ENCODE measurements at regions not wholly inside any gene's neighbourhood (a gene's known extent, or its start where the extent isn't known, plus 50 kb on each side); places are given as distances from the start of the nearest gene placed in this dataset.

- no peaks in the 10 kb centered on the region for H3K36me3 ChIP-seq (ENCODE audit: control insufficient read depth, insufficient read depth, low read length)
- no peak overlapping the region for H3K4me3 ChIP-seq (ENCODE audit: low read depth in 2 of 2, low read length in 2 of 2)
- no peak for DNase-seq (ENCODE audit: low read depth, low spot score)
- ChIA-PET CTCF (no interaction called here), POLR2A (no interaction called here)
- intact Hi-C loops (cut with micrococcal nuclease; ENCODE audit: unreplicated experiment): no loop called here
- H3K4me1 ChIP-seq (ENCODE audit: control insufficient read depth, insufficient read depth, low read length): no peaks in the 10 kb centered on the region
- H3K27ac ChIP-seq (ENCODE audit: low read length): no peak overlapping the region
- TF ChIP-seq CTCF (IDR thresholded peaks at IDR 0.05): no peak
- no peak for TF ChIP-seq POLR2AphosphoS5 (IDR thresholded peaks at IDR 0.05; ENCODE audit: low read depth, low read length)
- H3K9me3 ChIP-seq (ENCODE audit: control insufficient read depth, insufficient read depth, low read depth, low read length): no peaks in the 10 kb centered on the region
- H3K27me3 ChIP-seq (ENCODE audit: control insufficient read depth, insufficient read depth, low read length): no peaks in the 10 kb centered on the region
- in situ Hi-C loops (cut with HindIII; ENCODE audit: low pct_unique_long_range_greater_than_20kb, low sequenced_read_pairs): no loop called here
- no peak for ATAC-seq
- no TSS peak for BruUV-seq (replicated peaks)
Measured at GRCh38 chr5:125776656-125777139, 646.5 kb upstream of the GRAMD2B start.

GRCh38 chr5:125778791-125779190, 644.4 kb upstream of the GRAMD2B start:
- POLR2A ChIA-PET: no interaction called here
- H3K4me3 ChIP-seq (ENCODE audit: low read depth in 2 of 2, low read length in 2 of 2): no peak overlapping the region
- no peaks in the 10 kb centered on the region for H3K36me3 ChIP-seq (ENCODE audit: control insufficient read depth, insufficient read depth, low read length)
- no peak overlapping the region for H3K27ac ChIP-seq (ENCODE audit: low read length)
- no peaks in the 10 kb centered on the region for H3K4me1 ChIP-seq (ENCODE audit: control insufficient read depth, insufficient read depth, low read length)
- TF ChIP-seq POLR2AphosphoS5 (IDR thresholded peaks at IDR 0.05; ENCODE audit: low read depth, low read length) (no peak), CTCF (IDR thresholded peaks at IDR 0.05) (no peak), SIN3A (IDR thresholded peaks at IDR 0.05; ENCODE audit: borderline replicate concordance, insufficient read depth, low read depth, low read length) (no peak), REST (IDR thresholded peaks at IDR 0.05; ENCODE audit: insufficient read depth in 1 of 2, low read depth in 2 of 2, low read length in 1 of 2) (no peak), TCF7L2 (IDR thresholded peaks at IDR 0.05; ENCODE audit: low read depth, low read length) (no peak)
- H3K9me3 ChIP-seq (ENCODE audit: control insufficient read depth, insufficient read depth, low read depth, low read length): no peaks in the 10 kb centered on the region
- DNase-seq (ENCODE audit: low read depth, low spot score) (no peak), ATAC-seq (no peak)
- no TSS peak for BruUV-seq (replicated peaks)
- in situ Hi-C loops (cut with HindIII; ENCODE audit: low pct_unique_long_range_greater_than_20kb, low sequenced_read_pairs): no loop called here
- CTCF ChIA-PET: no interaction called here
- intact Hi-C loops (cut with micrococcal nuclease; ENCODE audit: unreplicated experiment): no loop called here
- no peaks in the 10 kb centered on the region for H3K27me3 ChIP-seq (ENCODE audit: control insufficient read depth, insufficient read depth, low read length)

GRCh38 chr5:125785407-125785806, 637.8 kb upstream of the GRAMD2B start:
- no peaks in the 10 kb centered on the region for H3K9me3 ChIP-seq (ENCODE audit: control insufficient read depth, insufficient read depth, low read depth, low read length)
- H3K27me3 ChIP-seq (ENCODE audit: control insufficient read depth, insufficient read depth, low read length): no peaks in the 10 kb centered on the region
- H3K4me3 ChIP-seq (ENCODE audit: low read depth in 2 of 2, low read length in 2 of 2): no peak overlapping the region
- intact Hi-C loops (cut with micrococcal nuclease; ENCODE audit: unreplicated experiment): no loop called here
- TF ChIP-seq CTCF (IDR thresholded peaks at IDR 0.05): no peak
- TF ChIP-seq POLR2AphosphoS5 (IDR thresholded peaks at IDR 0.05; ENCODE audit: low read depth, low read length): no peak
- TF ChIP-seq REST (IDR thresholded peaks at IDR 0.05; ENCODE audit: insufficient read depth in 1 of 2, low read depth in 2 of 2, low read length in 1 of 2): no peak
- no peak for TF ChIP-seq TCF7L2 (IDR thresholded peaks at IDR 0.05; ENCODE audit: low read depth, low read length)
- no peak for TF ChIP-seq SIN3A (IDR thresholded peaks at IDR 0.05; ENCODE audit: borderline replicate concordance, insufficient read depth, low read depth, low read length)
- H3K27ac ChIP-seq (ENCODE audit: low read length): no peak overlapping the region
- H3K4me1 ChIP-seq (ENCODE audit: control insufficient read depth, insufficient read depth, low read length): no peaks in the 10 kb centered on the region
- in situ Hi-C loops (cut with HindIII; ENCODE audit: low pct_unique_long_range_greater_than_20kb, low sequenced_read_pairs): no loop called here
- CTCF ChIA-PET: no interaction called here
- POLR2A ChIA-PET: no interaction called here
- DNase-seq (ENCODE audit: low read depth, low spot score): no peak
- H3K36me3 ChIP-seq (ENCODE audit: control insufficient read depth, insufficient read depth, low read length): no peaks in the 10 kb centered on the region
- BruUV-seq (replicated peaks): no TSS peak
- ATAC-seq: no peak
